ENCODE measurements at regions not wholly inside any gene's neighbourhood (a gene's known extent, or its start where the extent isn't known, plus 50 kb on each side); places are given as distances from the start of the nearest gene placed in this dataset.

DNA sequence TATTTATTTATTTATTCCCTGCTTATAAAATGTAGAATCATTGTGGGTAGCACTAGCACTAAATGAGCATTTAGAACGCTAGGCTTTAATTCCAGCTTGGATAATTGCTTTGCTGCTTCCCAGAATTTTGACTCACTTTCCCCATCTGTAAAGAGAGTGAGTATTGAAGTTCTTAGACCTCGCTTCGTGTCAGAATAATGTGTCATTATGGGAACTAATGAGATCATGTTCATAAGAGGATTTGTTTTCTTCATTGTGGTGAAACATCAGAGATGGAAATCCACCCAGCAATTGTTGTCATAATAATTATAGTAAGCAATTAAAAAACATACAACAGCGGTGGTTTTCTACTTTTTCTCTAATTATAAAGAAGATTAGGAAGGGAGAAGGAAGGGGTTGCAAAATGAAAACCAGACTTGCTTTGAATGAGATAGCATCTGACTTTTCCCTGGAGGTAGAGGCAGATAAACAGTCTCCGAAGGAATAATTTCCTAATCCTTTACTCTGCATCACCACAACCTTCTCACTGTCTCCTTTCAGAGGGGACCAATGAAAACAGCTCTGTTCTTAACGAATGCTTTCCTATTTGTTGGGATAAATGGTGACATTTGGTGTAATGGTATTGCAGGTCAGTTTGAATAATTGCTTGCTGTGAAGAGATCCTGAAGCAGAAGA lies 86.8 kb upstream of the ARHGAP5 start:
- TF ChIP-seq, protein P1, sequence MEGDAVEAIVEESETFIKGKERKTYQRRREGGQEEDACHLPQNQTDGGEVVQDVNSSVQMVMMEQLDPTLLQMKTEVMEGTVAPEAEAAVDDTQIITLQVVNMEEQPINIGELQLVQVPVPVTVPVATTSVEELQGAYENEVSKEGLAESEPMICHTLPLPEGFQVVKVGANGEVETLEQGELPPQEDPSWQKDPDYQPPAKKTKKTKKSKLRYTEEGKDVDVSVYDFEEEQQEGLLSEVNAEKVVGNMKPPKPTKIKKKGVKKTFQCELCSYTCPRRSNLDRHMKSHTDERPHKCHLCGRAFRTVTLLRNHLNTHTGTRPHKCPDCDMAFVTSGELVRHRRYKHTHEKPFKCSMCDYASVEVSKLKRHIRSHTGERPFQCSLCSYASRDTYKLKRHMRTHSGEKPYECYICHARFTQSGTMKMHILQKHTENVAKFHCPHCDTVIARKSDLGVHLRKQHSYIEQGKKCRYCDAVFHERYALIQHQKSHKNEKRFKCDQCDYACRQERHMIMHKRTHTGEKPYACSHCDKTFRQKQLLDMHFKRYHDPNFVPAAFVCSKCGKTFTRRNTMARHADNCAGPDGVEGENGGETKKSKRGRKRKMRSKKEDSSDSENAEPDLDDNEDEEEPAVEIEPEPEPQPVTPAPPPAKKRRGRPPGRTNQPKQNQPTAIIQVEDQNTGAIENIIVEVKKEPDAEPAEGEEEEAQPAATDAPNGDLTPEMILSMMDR (conservative IDR thresholded peaks at IDR 0.05; ENCODE audit: low read depth, low read length), result no peak
- TF ChIP-seq MXI1 (IDR thresholded peaks at IDR 0.05; ENCODE audit: borderline replicate concordance, low read depth, low read length) (no peak), POLR2A (IDR thresholded peaks at IDR 0.05; ENCODE audit: low read depth, low read length) (no peak), BHLHE40 (IDR thresholded peaks at IDR 0.05; ENCODE audit: low read depth, low read length) (no peak), RCOR1 (IDR thresholded peaks at IDR 0.05; ENCODE audit: insufficient replicate concordance, low read length) (no peak), RAD21 (IDR thresholded peaks at IDR 0.05; ENCODE audit: low read length) (no peak), MAFK (IDR thresholded peaks at IDR 0.05; ENCODE audit: low read depth, low read length) (no peak), CHD1 (IDR thresholded peaks at IDR 0.05; ENCODE audit: low read depth, low read length) (no peak)
- TF ChIP-seq, protein P2, sequence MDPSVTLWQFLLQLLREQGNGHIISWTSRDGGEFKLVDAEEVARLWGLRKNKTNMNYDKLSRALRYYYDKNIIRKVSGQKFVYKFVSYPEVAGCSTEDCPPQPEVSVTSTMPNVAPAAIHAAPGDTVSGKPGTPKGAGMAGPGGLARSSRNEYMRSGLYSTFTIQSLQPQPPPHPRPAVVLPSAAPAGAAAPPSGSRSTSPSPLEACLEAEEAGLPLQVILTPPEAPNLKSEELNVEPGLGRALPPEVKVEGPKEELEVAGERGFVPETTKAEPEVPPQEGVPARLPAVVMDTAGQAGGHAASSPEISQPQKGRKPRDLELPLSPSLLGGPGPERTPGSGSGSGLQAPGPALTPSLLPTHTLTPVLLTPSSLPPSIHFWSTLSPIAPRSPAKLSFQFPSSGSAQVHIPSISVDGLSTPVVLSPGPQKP (IDR thresholded peaks at IDR 0.05; ENCODE audit: borderline replicate concordance, low read depth, low read length), result no peak
